ENCODE measurements at regions not wholly inside any gene's neighbourhood (a gene's known extent, or its start where the extent isn't known, plus 50 kb on each side); places are given as distances from the start of the nearest gene placed in this dataset.

- TF ChIP-seq CTCF (conservative IDR thresholded peaks at IDR 0.05; ENCODE audit: low read length) (no peak), EZH2phosphoT487 (IDR thresholded peaks at IDR 0.05; ENCODE audit: borderline replicate concordance, low read depth, low read length) (no peak)
Observed at GRCh38 chr4:74537459-74537858, 92.5 kb downstream of the AREG start.

Data from OCI-LY7 (cell line).